ENCODE measurements at regions not wholly inside any gene's neighbourhood (a gene's known extent, or its start where the extent isn't known, plus 50 kb on each side); places are given as distances from the start of the nearest gene placed in this dataset.

DNA sequence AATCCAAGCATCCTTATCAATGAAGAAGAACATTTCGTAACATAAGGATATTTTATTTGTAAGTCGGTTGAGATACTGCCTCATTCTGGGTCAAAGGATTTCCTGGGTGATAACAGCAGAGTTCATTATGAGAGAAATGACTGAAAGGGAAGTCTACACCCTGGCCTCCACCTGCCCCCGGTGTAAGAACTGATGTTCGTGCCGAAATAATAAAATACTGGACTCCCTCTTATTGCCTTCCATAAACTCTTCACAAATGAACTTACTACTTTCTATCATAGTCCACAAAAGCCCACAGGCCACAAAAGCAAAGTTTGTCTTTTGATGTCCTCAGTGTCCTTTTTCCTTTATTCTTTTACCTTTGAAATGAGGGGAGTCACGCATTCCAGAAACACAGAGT, 174.4 kb downstream of the SERPINI1 start:
- H3K27ac Mint-ChIP-seq = no peak overlapping the region
- DNase-seq = no peak
- no peaks in the 10 kb centered on the region for H3K4me1 Mint-ChIP-seq
- H3K27me3 Mint-ChIP-seq = peaks cover 0 to 4% of the 10 kb centered on the region in 2 donors
- H3K4me3 Mint-ChIP-seq = no peak overlapping the region
- no peaks in the 10 kb centered on the region for H3K9me3 Mint-ChIP-seq
- no peaks in the 10 kb centered on the region for H3K36me3 Mint-ChIP-seq
- no peak for ATAC-seq (replicated peaks)

GRCh38 chr3:167909504-167909896, 174.0 kb downstream of the SERPINI1 start:
- H3K27me3 Mint-ChIP-seq = peaks cover 0 to 4% of the 10 kb centered on the region in 2 donors
- no peaks in the 10 kb centered on the region for H3K4me1 Mint-ChIP-seq
- ATAC-seq (replicated peaks) = no peak

DNA sequence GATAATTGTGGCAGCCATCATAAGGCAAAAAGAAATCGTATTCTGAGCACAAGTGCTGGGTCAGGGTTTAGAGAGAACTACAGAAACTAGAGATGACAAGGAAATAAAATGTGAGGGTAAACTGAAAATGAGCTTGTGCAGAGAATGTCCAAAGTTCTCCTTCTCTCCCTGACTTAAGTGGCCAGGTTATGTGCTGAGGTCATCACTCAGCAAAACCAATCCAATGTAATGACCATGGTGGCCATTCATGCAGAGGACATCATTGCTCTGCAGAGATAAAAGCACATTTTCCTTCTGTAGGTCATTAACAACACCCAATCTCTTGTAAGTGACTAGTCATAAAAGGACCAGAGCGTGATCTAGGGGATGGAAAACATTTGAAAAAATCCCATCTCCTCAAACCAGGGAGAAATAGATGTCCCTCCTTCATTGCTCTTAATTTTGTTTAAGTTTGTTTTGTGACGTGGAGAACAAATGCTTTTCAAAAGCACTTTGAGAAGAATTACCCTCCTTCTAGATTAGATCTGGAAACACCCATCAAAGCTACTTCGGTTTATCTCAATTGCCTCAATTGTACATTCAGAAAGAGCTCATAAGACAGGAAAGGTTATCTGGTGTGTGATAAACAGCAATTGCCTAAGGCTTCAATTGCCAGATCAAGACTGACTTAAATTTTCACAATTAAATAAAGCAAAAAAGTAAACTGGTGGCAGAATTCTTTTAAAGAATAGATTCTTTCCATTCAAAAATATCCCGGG, 173.4 kb downstream of the SERPINI1 start:
- Mint-ChIP-seq H3K4me3 (no peak overlapping the region), H3K4me1 (no peaks in the 10 kb centered on the region), H3K27me3 (peaks cover under 1 to 4% of the 10 kb centered on the region in 2 donors), H3K36me3 (no peaks in the 10 kb centered on the region), H3K9me3 (no peaks in the 10 kb centered on the region), H3K27ac (no peak overlapping the region)
- no peak for DNase-seq
- no peak for ATAC-seq (replicated peaks)

More at GRCh38 chr3:167909504-167909896, 174.0 kb downstream of the SERPINI1 start:
- H3K27ac Mint-ChIP-seq = no peak overlapping the region
- H3K36me3 Mint-ChIP-seq = no peaks in the 10 kb centered on the region
- no peak overlapping the region for H3K4me3 Mint-ChIP-seq
- H3K9me3 Mint-ChIP-seq = no peaks in the 10 kb centered on the region
- no peak for DNase-seq

GRCh38 chr3:167908221-167908620, 172.7 kb downstream of the SERPINI1 start:
- H3K4me3 Mint-ChIP-seq = no peak overlapping the region
- DNase-seq (no peak), ATAC-seq (replicated peaks) (no peak)
- H3K9me3 Mint-ChIP-seq = no peaks in the 10 kb centered on the region
- H3K36me3 Mint-ChIP-seq = no peaks in the 10 kb centered on the region
- no peaks in the 10 kb centered on the region for H3K4me1 Mint-ChIP-seq
- H3K27me3 Mint-ChIP-seq = peaks cover 4 to 6% of the 10 kb centered on the region in 2 donors
- no peak overlapping the region for H3K27ac Mint-ChIP-seq

DNA sequence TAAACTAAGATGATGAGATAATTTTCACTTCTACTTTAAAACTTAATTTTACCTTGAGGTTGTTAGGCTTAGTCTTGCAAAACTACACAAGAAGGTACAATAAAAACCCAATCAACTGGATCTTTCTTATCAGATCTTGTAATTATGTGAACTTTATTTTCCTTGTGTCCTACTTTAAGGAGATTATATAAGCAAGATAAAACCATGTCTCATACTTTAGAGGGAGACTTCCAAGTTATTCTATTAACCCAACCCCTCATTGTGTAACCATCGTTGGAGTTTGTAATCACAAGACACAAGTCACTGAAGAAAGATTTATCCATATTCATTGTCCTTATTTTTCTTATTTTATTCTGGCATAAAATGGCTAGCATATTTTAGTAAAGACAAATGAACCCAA, 165.6 kb downstream of the SERPINI1 start:
- H3K36me3 Mint-ChIP-seq = no peaks in the 10 kb centered on the region
- peaks cover 0 to 6% of the 10 kb centered on the region in 2 donors for H3K27me3 Mint-ChIP-seq
- no peaks in the 10 kb centered on the region for H3K4me1 Mint-ChIP-seq
- H3K9me3 Mint-ChIP-seq = no peaks in the 10 kb centered on the region
- no peak overlapping the region for H3K4me3 Mint-ChIP-seq
- DNase-seq (no peak), ATAC-seq (replicated peaks) (no peak)
- H3K27ac Mint-ChIP-seq = no peak overlapping the region

DNA sequence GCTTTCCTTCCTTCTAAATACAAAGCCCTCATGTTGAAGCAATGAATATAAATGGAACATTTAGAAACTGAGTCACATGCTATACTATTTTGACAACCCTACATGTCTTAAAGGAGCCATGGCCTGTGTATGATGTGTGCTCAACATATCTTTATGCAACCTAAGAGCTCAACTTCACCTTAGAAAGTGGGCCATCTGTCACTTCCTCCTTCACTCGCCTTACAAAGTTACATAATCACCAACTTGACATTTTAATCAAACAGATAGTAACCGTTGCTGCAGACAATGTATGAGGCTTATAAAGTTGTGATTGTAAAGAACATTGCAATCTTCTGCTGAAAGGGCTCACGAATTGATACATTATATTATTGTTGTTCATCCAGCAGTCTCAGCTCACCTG, 163.6 kb downstream of the SERPINI1 start:
- Mint-ChIP-seq H3K36me3 (no peaks in the 10 kb centered on the region), H3K27ac (no peak overlapping the region), H3K9me3 (no peaks in the 10 kb centered on the region), H3K27me3 (peaks cover 0 to 6% of the 10 kb centered on the region in 2 donors), H3K4me1 (no peaks in the 10 kb centered on the region), H3K4me3 (no peak overlapping the region)
- ATAC-seq (replicated peaks) = no peak
- no peak for DNase-seq

DNA sequence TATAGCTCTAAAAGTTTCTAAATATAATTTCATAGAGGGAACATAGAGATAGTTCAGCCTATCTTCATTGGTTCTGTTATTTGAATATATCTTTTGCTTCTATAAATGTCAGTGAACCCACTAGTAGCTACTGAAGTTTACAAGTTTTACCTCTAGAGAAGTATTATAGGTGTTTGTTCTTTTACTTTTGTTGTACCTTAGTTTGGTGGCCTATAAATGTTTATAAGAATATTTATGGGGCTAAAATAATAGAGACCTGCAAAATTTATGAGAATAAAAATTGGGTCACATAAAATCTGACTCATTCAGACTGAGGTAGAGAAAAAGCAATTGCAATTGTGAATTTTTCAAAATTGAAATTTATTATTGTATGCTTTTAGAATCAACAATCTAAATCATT, 162.6 kb downstream of the SERPINI1 start:
- ATAC-seq (replicated peaks) (no peak), DNase-seq (no peak)
- Mint-ChIP-seq H3K27ac (no peak overlapping the region), H3K36me3 (no peaks in the 10 kb centered on the region), H3K27me3 (no peaks in the 10 kb centered on the region), H3K4me1 (no peaks in the 10 kb centered on the region), H3K9me3 (no peaks in the 10 kb centered on the region), H3K4me3 (no peak overlapping the region)

DNA sequence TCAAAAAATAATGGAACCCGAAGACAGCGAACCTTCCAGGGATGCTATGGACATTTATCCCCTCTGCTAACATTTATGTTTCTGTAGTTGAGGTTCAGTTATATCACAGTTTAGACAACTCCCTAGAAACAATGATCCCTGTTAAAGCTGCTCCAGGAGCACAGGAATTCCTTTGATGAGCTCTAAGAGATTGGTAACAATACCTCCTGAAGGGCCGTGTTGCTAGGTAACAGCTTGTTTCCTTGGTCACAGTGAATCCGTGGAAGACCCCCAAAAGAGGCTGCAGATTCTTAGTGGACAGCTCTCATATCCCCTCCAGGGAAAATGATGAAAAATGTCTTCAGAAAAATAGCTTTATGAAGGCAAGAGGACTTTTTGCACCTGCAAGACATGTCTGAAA, 160.2 kb downstream of the SERPINI1 start:
- Mint-ChIP-seq H3K27ac (no peak overlapping the region), H3K4me3 (no peak overlapping the region), H3K27me3 (no peaks in the 10 kb centered on the region), H3K36me3 (no peaks in the 10 kb centered on the region), H3K4me1 (no peaks in the 10 kb centered on the region), H3K9me3 (no peaks in the 10 kb centered on the region)
- DNase-seq (no peak), ATAC-seq (replicated peaks) (no peak)

DNA sequence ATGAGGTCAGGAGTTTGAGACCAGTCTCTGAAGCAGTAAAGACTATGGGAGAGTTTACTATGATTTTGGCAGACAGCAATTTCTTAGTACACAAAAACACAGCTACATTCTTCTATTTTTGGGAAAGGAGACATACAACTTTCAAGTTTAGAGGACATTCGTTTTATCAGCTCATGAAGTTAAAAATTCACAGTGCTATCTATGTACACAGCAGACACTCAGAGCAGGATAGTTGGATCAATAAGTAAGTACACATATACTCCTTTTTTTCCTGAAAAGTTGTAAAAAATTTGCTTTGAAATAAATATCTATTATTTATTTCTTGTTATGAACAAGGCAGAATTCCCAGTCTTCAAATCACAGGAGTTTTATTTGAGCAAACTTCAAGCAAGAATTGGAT, 159.7 kb downstream of the SERPINI1 start:
- H3K9me3 Mint-ChIP-seq = no peaks in the 10 kb centered on the region
- no peaks in the 10 kb centered on the region for H3K4me1 Mint-ChIP-seq
- ATAC-seq (replicated peaks) = no peak
- no peak overlapping the region for H3K27ac Mint-ChIP-seq
- H3K36me3 Mint-ChIP-seq = no peaks in the 10 kb centered on the region
- H3K27me3 Mint-ChIP-seq = no peaks in the 10 kb centered on the region
- no peak for DNase-seq
- H3K4me3 Mint-ChIP-seq = no peak overlapping the region

DNA sequence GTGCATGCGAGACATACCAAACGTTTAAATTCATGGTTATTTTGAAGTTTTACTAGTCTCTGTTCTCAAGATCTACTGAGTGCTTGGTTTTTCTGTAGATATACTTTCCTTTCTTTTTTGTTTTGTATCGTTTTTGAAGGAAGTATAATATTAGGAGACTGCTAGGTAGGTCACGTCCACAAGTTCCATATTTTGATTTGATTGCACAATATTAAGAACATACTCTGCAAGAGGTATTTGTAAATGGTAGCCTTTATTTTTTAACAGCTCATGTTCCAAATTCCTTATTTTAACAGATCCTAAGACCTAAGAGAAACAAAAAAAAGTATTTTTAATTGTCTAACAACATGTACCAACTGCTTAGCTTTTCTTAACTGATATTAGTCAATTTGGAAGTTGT, 156.7 kb downstream of the SERPINI1 start:
- Mint-ChIP-seq H3K27ac (no peak overlapping the region), H3K4me1 (no peaks in the 10 kb centered on the region), H3K27me3 (no peaks in the 10 kb centered on the region), H3K9me3 (no peaks in the 10 kb centered on the region), H3K4me3 (no peak overlapping the region), H3K36me3 (no peaks in the 10 kb centered on the region)
- no peak for DNase-seq
- no peak for ATAC-seq (replicated peaks)

DNA sequence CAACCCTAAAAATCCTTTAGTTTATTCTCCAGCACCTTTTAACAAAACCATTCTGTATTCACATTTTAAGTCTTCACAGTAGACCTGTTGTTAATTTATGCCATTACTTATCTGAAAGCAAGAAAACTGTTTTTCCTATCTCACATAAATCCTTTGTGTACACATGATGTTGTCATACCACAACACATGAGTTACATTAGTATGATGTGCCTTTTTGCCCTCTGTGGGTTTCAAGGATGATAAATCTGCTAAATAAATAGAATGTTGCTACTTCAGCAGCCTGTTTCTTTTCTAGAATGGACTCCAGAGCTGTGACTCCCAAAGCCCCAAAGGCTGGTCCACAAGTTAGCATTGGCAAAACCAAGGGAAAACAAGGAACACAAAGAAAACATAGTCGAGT, 151.6 kb downstream of the SERPINI1 start:
- H3K9me3 Mint-ChIP-seq = no peaks in the 10 kb centered on the region
- H3K27me3 Mint-ChIP-seq = no peaks in the 10 kb centered on the region
- no peaks in the 10 kb centered on the region for H3K36me3 Mint-ChIP-seq
- H3K4me1 Mint-ChIP-seq = peaks cover 0 to 2% of the 10 kb centered on the region in 2 donors
- H3K4me3 Mint-ChIP-seq = no peak overlapping the region
- no peak overlapping the region for H3K27ac Mint-ChIP-seq
- ATAC-seq (replicated peaks) = no peak
- DNase-seq = no peak

DNA sequence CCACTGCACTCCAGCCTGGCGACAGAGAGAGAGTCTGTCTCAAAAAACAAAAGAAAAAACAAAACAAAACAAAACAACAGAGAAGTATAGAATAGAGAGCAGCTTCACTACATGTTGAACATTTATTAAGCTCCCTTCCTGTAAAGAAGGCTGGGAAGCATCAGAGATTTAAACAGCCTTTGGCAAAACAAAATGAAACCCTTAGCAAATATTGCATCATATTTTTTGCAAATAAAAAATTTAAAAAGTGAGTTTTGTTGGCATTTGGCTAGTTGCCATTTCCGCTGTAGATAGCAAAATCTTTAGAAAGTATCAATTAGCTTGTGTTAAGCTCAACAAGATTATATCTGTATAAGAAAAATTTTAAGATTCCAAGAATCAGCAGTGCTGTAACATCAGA, 151.2 kb downstream of the SERPINI1 start:
- H3K27me3 Mint-ChIP-seq = no peaks in the 10 kb centered on the region
- DNase-seq (no peak), ATAC-seq (replicated peaks) (no peak)
- H3K9me3 Mint-ChIP-seq = no peaks in the 10 kb centered on the region
- no peak overlapping the region for H3K27ac Mint-ChIP-seq
- H3K4me3 Mint-ChIP-seq = no peak overlapping the region
- no peaks in the 10 kb centered on the region for H3K36me3 Mint-ChIP-seq
- H3K4me1 Mint-ChIP-seq = peaks cover 0 to 6% of the 10 kb centered on the region in 2 donors

DNA sequence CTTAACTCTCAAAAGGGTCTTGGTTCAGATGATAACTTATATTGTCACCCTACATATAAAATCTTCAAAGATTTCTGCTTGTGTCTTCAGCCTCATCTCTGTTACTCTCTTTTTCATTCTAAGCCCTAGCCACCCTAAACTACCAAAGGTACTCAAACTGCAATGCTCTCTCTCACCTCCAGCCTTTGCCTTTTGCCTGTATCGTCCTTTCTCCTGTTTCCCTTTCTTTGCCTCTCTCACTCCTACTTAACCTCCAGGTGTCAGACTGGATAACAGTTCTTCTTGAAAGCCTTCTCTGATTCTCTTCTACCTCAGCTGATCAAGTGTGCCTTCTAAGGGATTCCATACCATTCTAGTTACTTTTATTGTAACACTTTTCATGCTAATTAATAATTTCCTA, 149.8 kb downstream of the SERPINI1 start:
- no peak for ATAC-seq (replicated peaks)
- DNase-seq = no peak
- Mint-ChIP-seq H3K27ac (no peak overlapping the region), H3K27me3 (no peaks in the 10 kb centered on the region), H3K4me1 (peaks cover 0 to 6% of the 10 kb centered on the region in 2 donors), H3K36me3 (no peaks in the 10 kb centered on the region), H3K9me3 (no peaks in the 10 kb centered on the region), H3K4me3 (no peak overlapping the region)

GRCh38 chr3:167884481-167884880, 149.0 kb downstream of the SERPINI1 start:
- Mint-ChIP-seq H3K4me1 (peaks cover 0 to 6% of the 10 kb centered on the region in 2 donors), H3K4me3 (no peak overlapping the region), H3K27ac (no peak overlapping the region), H3K27me3 (no peaks in the 10 kb centered on the region), H3K9me3 (no peaks in the 10 kb centered on the region), H3K36me3 (no peaks in the 10 kb centered on the region)
- ATAC-seq (replicated peaks) (no peak), DNase-seq (no peak)

GRCh38 chr3:167883452-167883851, 147.9 kb downstream of the SERPINI1 start:
- Mint-ChIP-seq H3K36me3 (no peaks in the 10 kb centered on the region), H3K27me3 (no peaks in the 10 kb centered on the region), H3K9me3 (no peaks in the 10 kb centered on the region), H3K27ac (no peak overlapping the region), H3K4me3 (no peak overlapping the region), H3K4me1 (peaks cover 0 to 6% of the 10 kb centered on the region in 2 donors)
- DNase-seq (no peak), ATAC-seq (replicated peaks) (no peak)

All from stimulated activated naive B cell treated with anti-CD40 and anti-IgM and Interleukin-4, amounts not matched to agents 10 μg/mL and 1 μg/mL and 100 μg/mL, for 72 hours (primary cell).